HG03460 (cell line): ENCODE measurements at regions not wholly inside any gene's neighbourhood (a gene's known extent, or its start where the extent isn't known, plus 50 kb on each side); places are given as distances from the start of the nearest gene placed in this dataset.
"Not testable (repeated sequence)": the region's sequence is repeated elsewhere in the genome, so short reads cannot be mapped to it uniquely, and the experiment has no call there.

ENCODE experiments used
- ATAC-seq: cut with Tn5 transposase; IDR thresholded peaks from one replicate; pipeline ENCODE4 v1.9.1; 2021; ENCODE audit not compliant: unreplicated experiment

GRCh38 chr12:16884819-16885218, 278.9 kb upstream of the LMO3 start:
- no peak for ATAC-seq

DNA sequence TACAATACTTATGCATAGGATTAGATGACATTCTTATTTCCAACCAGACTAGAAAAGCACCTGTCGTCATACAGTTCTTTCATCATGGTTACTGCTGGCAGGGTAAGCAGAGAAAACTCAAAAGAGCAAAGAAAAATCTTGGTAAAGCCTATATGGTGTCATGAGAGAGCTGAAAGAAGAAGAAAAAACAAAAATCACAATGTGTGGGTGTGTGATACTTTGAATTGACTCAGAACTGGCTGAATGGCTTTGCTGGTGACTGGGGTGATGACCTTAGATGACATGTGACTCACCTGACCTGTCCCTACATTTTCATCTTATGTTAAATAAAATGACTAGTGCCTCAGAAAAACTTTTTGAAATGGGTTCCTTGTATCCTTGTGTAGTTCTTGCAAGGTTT, 278.1 kb upstream of the LMO3 start:
- peak; percentile 83 for ATAC-seq

GRCh38 chr12:16881986-16882570, 276.1 kb upstream of the LMO3 start:
- ATAC-seq, result no peak

DNA sequence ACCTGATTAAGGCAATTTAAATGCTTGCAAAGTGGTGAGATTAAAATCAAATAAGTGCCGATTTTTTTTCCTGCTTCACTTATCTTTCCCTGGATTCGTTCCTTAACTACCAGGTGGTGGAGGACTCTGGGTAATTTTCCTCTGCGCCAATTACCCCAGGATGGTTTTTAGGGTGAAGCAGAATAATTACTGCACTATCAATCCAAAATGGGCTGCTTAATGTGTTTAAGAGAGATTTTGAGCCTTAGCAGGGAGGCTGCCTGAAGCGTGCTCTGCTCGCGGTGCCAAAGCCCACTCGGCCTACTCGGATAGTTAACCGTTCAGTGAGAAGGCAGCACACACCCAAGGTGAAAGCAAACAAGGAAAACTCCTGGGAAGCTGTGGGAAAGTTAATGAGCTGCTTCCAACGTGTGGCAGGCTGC, 274.9 kb upstream of the LMO3 start:
- no peak for ATAC-seq

GRCh38 chr12:16870845-16871244, 264.9 kb upstream of the LMO3 start:
- ATAC-seq, result no peak

DNA sequence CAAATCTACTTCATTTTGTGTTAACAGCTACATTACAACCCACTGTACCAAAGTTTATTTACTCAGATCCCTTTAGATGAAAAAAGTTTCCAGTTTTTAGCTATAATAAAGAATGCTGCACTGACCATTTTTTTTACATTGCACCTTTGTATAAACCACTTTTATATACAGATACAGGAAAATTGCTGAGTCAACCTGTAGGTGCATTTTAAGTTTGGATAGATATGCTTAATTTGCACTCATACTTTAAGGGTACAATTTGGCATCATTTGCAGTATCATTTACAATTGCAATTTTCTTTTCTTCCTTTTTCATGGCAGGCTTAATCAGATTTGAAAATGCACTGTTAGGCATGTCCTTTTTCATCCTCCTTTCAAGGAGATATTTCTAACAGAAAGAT, 257.8 kb upstream of the LMO3 start:
- ATAC-seq, result no peak

DNA sequence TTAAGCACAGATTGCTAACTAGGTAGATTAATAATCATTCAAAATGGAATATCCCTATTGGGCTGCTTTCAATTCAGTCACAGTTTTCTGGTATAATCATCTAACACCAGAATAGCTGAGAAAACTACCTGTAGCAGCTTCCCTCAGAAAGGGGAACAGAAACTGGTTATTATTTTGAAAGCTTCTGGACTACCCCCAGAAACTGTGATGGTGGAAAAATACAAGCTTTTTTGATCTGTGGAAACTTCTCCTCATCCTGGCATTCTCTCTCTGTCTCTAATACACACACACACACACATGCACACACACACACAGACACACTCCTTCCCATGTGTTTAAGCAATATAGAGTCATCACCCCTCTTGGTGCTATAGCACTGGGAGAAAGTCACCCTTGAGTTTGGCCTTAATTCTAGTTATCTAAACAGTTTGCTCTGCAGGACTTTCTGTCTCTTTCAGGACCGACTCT, 251.5 kb upstream of the LMO3 start:
- peak; percentile 98 for ATAC-seq

- no peak for ATAC-seq
Observed at GRCh38 chr12:16854465-16854864, 248.5 kb upstream of the LMO3 start.

- ATAC-seq, result no peak
Observed at GRCh38 chr12:16849473-16849872, 243.5 kb upstream of the LMO3 start.

DNA sequence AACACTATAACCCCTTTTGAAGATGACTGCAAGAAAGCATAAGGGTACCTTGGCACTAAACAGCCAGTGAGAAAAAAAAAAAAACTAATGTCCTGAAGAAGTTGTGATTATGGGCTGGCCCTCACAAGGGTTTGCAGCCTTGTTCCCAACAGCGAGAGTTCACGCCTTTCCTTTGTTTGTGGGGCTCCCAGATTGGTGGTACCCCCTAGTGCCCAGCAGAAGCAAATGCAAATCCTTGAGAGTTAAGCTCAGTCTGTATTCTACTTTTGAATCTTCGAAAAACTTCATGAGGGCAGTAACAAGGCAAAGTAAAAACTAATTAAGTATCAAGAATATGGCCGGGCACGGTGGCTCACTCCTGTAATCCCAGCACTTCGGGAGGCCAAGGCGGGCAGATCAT, 238.9 kb upstream of the LMO3 start:
- no peak for ATAC-seq

DNA sequence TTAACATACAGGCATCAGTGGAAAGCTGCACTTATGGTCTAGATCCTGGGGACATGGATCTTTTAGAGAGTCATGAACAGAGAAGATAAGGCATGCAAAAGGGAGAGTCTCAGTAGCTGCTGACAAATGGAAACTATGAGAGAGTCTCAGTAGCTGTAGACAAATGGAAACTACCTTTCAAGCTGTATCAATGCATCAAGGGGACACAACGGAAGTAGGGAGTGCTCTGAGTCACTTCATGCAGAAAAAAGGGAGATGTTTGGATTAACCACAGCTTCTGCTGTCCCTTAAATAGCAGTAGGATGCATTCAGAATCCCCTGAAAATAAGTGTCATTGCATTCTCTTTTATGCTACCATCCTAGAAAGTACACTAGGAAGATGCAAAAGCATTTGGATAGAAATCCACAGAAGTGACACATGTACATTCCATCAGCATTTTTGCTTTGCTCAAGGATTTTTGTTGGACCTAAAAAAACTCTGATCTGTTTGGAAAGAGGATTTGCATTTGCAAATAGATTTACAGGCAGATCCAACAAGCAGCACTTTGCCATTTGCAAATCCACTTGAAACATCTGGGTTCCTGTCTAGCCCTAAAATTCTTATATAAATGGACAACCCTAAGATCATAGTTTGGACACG, 227.5 kb upstream of the LMO3 start:
- ATAC-seq, result peak; percentile 75

GRCh38 chr12:16828891-16829290, 222.9 kb upstream of the LMO3 start:
- ATAC-seq, result no peak

- ATAC-seq, result no peak
Observed at GRCh38 chr12:16807731-16808130, 201.8 kb upstream of the LMO3 start.

DNA sequence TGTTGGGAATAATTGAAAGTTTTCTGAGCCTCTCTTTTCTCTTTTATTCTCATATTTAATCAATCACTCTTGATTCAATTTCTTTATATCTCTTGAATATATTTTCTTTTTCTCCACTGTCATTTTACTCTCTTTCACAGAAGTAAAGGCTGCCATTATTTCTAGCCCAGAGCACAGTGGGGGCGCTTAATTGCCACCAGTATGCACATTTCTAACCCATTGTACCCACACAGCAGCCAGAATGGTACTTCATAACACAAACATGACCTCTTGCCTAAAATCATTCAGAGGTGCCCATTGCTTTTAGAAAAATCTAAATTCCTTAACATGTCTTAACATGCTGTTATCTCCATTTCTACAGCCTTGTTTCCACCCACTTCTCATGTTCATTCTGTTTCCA, 190.2 kb upstream of the LMO3 start:
- no peak for ATAC-seq

- peak; percentile 78 for ATAC-seq
Observed at GRCh38 chr12:16789204-16789790, 183.3 kb upstream of the LMO3 start.

GRCh38 chr12:16788506-16789203, 182.7 kb upstream of the LMO3 start:
- ATAC-seq, result no peak

DNA sequence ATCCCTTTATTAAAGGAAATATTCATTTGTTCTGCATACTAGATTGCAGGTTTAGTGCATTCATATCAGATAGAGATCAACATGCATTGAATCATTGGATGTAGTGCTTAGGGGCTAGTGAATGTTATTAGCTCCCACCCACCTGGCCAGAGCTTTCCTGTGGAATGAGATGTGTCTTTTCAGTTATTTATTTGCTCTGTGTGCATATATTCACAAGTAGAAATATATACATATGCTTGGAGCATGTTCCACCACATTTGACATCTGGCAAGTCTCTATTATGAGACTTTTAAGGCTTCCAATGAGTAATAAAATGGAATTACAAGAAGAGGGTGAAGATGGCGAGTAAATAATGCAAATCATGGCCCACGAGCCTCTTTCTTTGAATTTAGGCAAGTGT, 180.0 kb upstream of the LMO3 start:
- ATAC-seq, result no peak

- ATAC-seq, result no peak
Observed at GRCh38 chr12:16785524-16785923, 179.6 kb upstream of the LMO3 start.

DNA sequence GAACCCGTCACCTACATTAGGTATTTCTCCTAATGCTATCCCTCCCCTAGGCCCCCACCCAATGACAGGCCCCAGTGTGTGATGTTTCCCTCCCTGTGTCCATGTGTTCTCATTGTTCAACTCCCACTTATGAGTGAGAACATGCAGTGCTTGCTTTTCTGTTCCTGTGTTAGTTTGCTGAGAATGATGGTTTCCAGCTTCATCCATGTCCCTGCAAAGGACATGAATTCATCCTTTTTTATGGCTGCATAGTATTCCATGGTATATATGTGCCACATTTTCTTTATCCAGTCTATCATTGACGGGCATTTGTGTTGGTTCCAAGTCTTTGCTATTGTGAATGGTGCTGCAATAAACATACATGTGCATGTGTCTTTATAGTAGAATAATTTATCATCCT, 163.2 kb upstream of the LMO3 start:
- not testable (repeated sequence) for ATAC-seq

DNA sequence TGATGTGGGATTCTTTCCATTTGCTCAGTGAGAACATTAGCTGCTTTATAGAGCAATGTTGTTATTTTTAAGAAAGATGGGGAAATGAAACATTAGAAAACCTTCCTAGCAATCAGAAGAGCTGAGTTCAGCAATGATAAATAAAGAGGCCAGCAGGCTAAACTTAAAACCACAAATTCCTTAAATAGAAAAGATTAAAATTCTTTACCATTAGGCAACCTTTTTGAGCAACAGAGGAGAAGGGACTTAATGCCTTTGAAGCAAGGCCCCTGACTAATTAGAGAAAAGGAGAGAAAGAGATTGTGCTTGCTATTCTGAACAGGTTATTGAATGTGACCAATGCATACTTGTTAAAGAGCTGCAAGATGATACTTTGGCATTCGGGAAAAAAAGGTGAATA, 160.8 kb upstream of the LMO3 start:
- ATAC-seq, result no peak

- no peak for ATAC-seq
Observed at GRCh38 chr12:16763901-16764300, 157.9 kb upstream of the LMO3 start.
